Liver (tissue), 8 donors: ENCODE measurements at regions not wholly inside any gene's neighbourhood (a gene's known extent, or its start where the extent isn't known, plus 50 kb on each side); places are given as distances from the start of the nearest gene placed in this dataset.
"Not testable (repeated sequence)": the region's sequence is repeated elsewhere in the genome, so short reads cannot be mapped to it uniquely, and the experiment has no call there.

Source experiments
- DNase-seq: peaks from one replicate; pipeline ENCODE4 v3.0.0-alpha.2; 2017; ENCODE audit warnings: low spot score
- H3K27ac ChIP-seq, 2 donors: one replicate each; pipeline ENCODE4 v1.7.0; 2013; ENCODE audit warnings: inconsistent platforms in 2 of 2, low read length in 2 of 2, control low read depth in 1 of 2, low read depth in 1 of 2, mild to moderate bottlenecking in 1 of 2
- H3K27me3 ChIP-seq, 4 donors: one replicate each; pipeline versions ENCODE4 v1.6.1 to v1.7.0; 2013; ENCODE audit warnings: low read length in 3 of 4, inconsistent platforms in 1 of 4, mild to moderate bottlenecking in 1 of 4, moderate library complexity in 1 of 4; ENCODE audit not compliant: control insufficient read depth in 4 of 4, insufficient read depth in 4 of 4
- H3K36me3 ChIP-seq, 4 donors: one replicate each; pipeline versions ENCODE4 v1.6.1 to v1.7.0; 2013; ENCODE audit warnings: low read length in 3 of 4, mild to moderate bottlenecking in 3 of 4, low read depth in 1 of 4, moderate library complexity in 1 of 4; ENCODE audit not compliant: control insufficient read depth in 4 of 4, insufficient read depth in 3 of 4
- H3K4me1 ChIP-seq, 4 donors: one replicate each; pipeline versions ENCODE4 v1.6.1 to v1.7.0; 2013; ENCODE audit warnings: low read length in 3 of 4, mild to moderate bottlenecking in 3 of 4, moderate library complexity in 1 of 4; ENCODE audit not compliant: control insufficient read depth in 4 of 4, insufficient read depth in 4 of 4
- H3K4me3 ChIP-seq, 3 donors: one replicate each; pipeline versions ENCODE4 v1.6.1 to v1.7.0; 2013; ENCODE audit warnings: low read length in 3 of 3, control low read depth in 1 of 3, low read depth in 1 of 3, mild to moderate bottlenecking in 1 of 3
- H3K9ac ChIP-seq, 2 donors: one replicate each; pipeline ENCODE4 v1.7.0; 2013; ENCODE audit warnings: low read length in 2 of 2, mild to moderate bottlenecking in 2 of 2, moderate library complexity in 2 of 2, control low read depth in 1 of 2, low read depth in 1 of 2
- H3K9me3 ChIP-seq, 4 donors: one replicate each; pipeline versions ENCODE4 v1.6.1 to v1.7.0; 2013; ENCODE audit warnings: low read length in 3 of 4; ENCODE audit not compliant: control insufficient read depth in 4 of 4
- EGR1 ChIP-seq, 2 donors: IDR thresholded peaks; 2 replicates each; pipeline ENCODE4 v1.6.1; 2016 to 2018; ENCODE audit warnings: antibody characterized with exemption in 2 of 2, low read depth in 2 of 2
- FOXA1 ChIP-seq: IDR thresholded peaks from 2 replicates; pipeline ENCODE4 v1.6.1; 2016; ENCODE audit warnings: antibody characterized with exemption
- FOXA2 ChIP-seq: IDR thresholded peaks from 2 replicates; pipeline ENCODE4 v1.6.1; 2016; ENCODE audit warnings: antibody characterized with exemption
- HNF4A ChIP-seq, 2 donors: conservative IDR thresholded peaks; 2 replicates each; pipeline ENCODE4 v1.6.1; 2016; ENCODE audit warnings: antibody characterized with exemption in 2 of 2, mild to moderate bottlenecking in 2 of 2
- HNF4G ChIP-seq: IDR thresholded peaks from 2 replicates; pipeline ENCODE4 v1.6.1; 2016; ENCODE audit warnings: antibody characterized with exemption
- JUND ChIP-seq, 2 donors: IDR thresholded peaks; 2 replicates each; pipeline ENCODE4 v1.6.1; 2016; ENCODE audit warnings: antibody characterized with exemption in 2 of 2
- NR2F2 ChIP-seq: IDR thresholded peaks from 2 replicates; pipeline ENCODE4 v1.6.1; 2016; ENCODE audit warnings: antibody characterized with exemption
- RAD21 ChIP-seq, 2 donors: IDR thresholded peaks; 2 replicates each; pipeline ENCODE4 v1.6.1; 2016; ENCODE audit warnings: antibody characterized with exemption in 2 of 2, mild to moderate bottlenecking in 2 of 2
- RXRA ChIP-seq, 2 donors: IDR thresholded peaks; 2 replicates each; pipeline ENCODE4 v1.6.1; 2017 to 2018; ENCODE audit warnings: antibody characterized with exemption in 2 of 2, mild to moderate bottlenecking in 1 of 2
- SP1 ChIP-seq: IDR thresholded peaks from 2 replicates; pipeline ENCODE4 v1.6.1; 2018; ENCODE audit warnings: antibody characterized with exemption, mild to moderate bottlenecking
- TAF1 ChIP-seq: conservative IDR thresholded peaks from 2 replicates; pipeline ENCODE4 v1.6.1; 2016; ENCODE audit warnings: antibody characterized with exemption, mild to moderate bottlenecking
- YY1 ChIP-seq: IDR thresholded peaks from 2 replicates; pipeline ENCODE4 v1.6.1; 2016; ENCODE audit warnings: antibody characterized with exemption, mild to moderate bottlenecking
- ZBTB33 ChIP-seq: IDR thresholded peaks from 2 replicates; pipeline ENCODE4 v1.6.1; 2016; ENCODE audit warnings: antibody characterized with exemption
- WGBS: extraction: QIAGEN DNeasy Blood & Tissue Kit; methylation state at CpG from one replicate; pipeline ENCODE4 v1.1.7; 2013; 5-methylcytosine and 5-hydroxymethylcytosine counted together
- TF ChIP-seq, protein P1 (sequence below): fragments of 150-350 bp; IDR thresholded peaks from 2 replicates; pipeline ENCODE4 v1.5.1; 2017; ENCODE audit warnings: improper control_type of control experiment, low read depth, low read length; ENCODE audit not compliant: missing input control
- TF ChIP-seq, protein P2 (sequence below): IDR thresholded peaks from 2 replicates; pipeline ENCODE4 v1.6.1; 2016; ENCODE audit warnings: antibody characterized with exemption
- TF ChIP-seq, protein P3 (sequence below): IDR thresholded peaks from 2 replicates; pipeline ENCODE4 v1.6.1; 2016; ENCODE audit warnings: antibody characterized with exemption, mild to moderate bottlenecking
- donor health status: healthy.
- donor health status: healthy.
- donor health status: healthy.
- donor health status: healthy.
- donor health status: healthy.

DNA sequence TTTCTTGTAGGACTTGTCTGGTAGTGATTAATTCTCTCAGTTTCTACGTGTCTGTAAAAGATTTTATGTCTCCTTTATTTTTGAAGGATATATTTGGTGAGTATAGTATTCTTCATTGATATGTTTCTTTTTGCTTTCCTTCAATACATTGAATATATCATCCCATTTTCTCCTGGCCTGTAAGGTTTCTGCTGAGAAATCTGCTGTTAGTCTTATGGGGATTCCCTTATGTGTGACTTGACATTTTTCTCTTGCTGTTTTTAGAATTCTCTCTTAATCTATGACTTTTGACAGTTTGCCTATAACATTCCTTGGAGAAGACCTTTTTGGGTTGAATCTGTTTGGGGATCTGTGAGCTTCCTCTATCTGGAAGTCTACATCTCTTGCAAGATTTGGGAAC is 281.0 kb upstream of the MEIS1 start (continued):
- TF ChIP-seq, protein P1, sequence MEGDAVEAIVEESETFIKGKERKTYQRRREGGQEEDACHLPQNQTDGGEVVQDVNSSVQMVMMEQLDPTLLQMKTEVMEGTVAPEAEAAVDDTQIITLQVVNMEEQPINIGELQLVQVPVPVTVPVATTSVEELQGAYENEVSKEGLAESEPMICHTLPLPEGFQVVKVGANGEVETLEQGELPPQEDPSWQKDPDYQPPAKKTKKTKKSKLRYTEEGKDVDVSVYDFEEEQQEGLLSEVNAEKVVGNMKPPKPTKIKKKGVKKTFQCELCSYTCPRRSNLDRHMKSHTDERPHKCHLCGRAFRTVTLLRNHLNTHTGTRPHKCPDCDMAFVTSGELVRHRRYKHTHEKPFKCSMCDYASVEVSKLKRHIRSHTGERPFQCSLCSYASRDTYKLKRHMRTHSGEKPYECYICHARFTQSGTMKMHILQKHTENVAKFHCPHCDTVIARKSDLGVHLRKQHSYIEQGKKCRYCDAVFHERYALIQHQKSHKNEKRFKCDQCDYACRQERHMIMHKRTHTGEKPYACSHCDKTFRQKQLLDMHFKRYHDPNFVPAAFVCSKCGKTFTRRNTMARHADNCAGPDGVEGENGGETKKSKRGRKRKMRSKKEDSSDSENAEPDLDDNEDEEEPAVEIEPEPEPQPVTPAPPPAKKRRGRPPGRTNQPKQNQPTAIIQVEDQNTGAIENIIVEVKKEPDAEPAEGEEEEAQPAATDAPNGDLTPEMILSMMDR = no peak
- TF ChIP-seq EGR1 (IDR thresholded peaks at IDR 0.05; ENCODE audit: low read depth in 2 of 2) = no peak
- TF ChIP-seq RAD21 (IDR thresholded peaks at IDR 0.05) = no peak
- TF ChIP-seq TAF1 = no peak
- no peak for TF ChIP-seq RXRA (IDR thresholded peaks at IDR 0.05)
- no peak for TF ChIP-seq HNF4A (conservative IDR thresholded peaks at IDR 0.05)
- no peak for TF ChIP-seq FOXA2
- TF ChIP-seq, protein P2, sequence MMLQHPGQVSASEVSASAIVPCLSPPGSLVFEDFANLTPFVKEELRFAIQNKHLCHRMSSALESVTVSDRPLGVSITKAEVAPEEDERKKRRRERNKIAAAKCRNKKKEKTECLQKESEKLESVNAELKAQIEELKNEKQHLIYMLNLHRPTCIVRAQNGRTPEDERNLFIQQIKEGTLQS = no peak

- TF ChIP-seq YY1 (no peak), EGR1 (IDR thresholded peaks at IDR 0.05; ENCODE audit: low read depth in 2 of 2) (no peak), RAD21 (IDR thresholded peaks at IDR 0.05) (no peak), FOXA2 (no peak), HNF4G (no peak), ZBTB33 (no peak), JUND (IDR thresholded peaks at IDR 0.05) (no peak), FOXA1 (no peak), HNF4A (conservative IDR thresholded peaks at IDR 0.05) (no peak), NR2F2 (no peak), RXRA (IDR thresholded peaks at IDR 0.05) (no peak), SP1 (no peak)
- TF ChIP-seq, protein P1 = no peak
- TF ChIP-seq, protein P2 = no peak
- TF ChIP-seq, protein P3, sequence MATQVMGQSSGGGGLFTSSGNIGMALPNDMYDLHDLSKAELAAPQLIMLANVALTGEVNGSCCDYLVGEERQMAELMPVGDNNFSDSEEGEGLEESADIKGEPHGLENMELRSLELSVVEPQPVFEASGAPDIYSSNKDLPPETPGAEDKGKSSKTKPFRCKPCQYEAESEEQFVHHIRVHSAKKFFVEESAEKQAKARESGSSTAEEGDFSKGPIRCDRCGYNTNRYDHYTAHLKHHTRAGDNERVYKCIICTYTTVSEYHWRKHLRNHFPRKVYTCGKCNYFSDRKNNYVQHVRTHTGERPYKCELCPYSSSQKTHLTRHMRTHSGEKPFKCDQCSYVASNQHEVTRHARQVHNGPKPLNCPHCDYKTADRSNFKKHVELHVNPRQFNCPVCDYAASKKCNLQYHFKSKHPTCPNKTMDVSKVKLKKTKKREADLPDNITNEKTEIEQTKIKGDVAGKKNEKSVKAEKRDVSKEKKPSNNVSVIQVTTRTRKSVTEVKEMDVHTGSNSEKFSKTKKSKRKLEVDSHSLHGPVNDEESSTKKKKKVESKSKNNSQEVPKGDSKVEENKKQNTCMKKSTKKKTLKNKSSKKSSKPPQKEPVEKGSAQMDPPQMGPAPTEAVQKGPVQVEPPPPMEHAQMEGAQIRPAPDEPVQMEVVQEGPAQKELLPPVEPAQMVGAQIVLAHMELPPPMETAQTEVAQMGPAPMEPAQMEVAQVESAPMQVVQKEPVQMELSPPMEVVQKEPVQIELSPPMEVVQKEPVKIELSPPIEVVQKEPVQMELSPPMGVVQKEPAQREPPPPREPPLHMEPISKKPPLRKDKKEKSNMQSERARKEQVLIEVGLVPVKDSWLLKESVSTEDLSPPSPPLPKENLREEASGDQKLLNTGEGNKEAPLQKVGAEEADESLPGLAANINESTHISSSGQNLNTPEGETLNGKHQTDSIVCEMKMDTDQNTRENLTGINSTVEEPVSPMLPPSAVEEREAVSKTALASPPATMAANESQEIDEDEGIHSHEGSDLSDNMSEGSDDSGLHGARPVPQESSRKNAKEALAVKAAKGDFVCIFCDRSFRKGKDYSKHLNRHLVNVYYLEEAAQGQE = no peak
These were observed 289.4 kb upstream of the MEIS1 start for GRCh38 chr2:66145490-66145889.

DNA sequence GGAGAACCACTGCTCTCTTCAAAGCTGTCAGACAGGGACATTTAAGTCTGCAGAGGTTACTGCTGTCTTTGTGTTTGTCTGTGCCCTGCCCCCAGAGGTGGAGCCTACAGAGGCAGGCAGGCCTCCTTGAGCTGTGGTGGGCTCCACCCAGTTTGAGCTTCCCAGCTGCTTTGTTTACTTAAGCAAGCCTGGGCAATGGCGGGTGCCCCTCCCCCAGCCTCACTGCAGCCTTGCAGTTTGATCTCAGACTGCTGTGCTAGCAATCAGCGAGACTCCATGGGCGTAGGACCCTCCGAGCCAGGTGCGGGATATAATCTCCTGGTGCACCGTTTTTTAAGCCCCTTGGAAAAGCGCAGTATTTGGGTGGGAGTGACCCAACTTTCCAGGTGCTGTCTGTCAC is 290.6 kb upstream of the MEIS1 start:
- not testable (repeated sequence) for DNase-seq, H3K9me3 ChIP-seq, H3K4me3 ChIP-seq, H3K4me1 ChIP-seq, H3K27ac ChIP-seq, H3K36me3 ChIP-seq, H3K27me3 ChIP-seq, H3K9ac ChIP-seq
- WGBS = 84% methylated on average over 7 of the region's 7 CpGs

More at GRCh38 chr2:66145490-66145889, 289.4 kb upstream of the MEIS1 start:
- Histone ChIP-seq H3K27me3 (peaks cover 0 to 2% (median 0%) of the 10 kb centered on the region in 4 donors), H3K9me3 (peaks cover 0 to 4% (median 2%) of the 10 kb centered on the region in 4 donors), H3K4me3 (no peak overlapping the region), H3K27ac (no peak overlapping the region), H3K36me3 (no peaks in the 10 kb centered on the region), H3K9ac (no peak overlapping the region), H3K4me1 (no peaks in the 10 kb centered on the region)
- no peak for DNase-seq
- 73% methylated on average over 2 of the region's 2 CpGs for WGBS
